ENCODE measurements at regions not wholly inside any gene's neighbourhood (a gene's known extent, or its start where the extent isn't known, plus 50 kb on each side); places are given as distances from the start of the nearest gene placed in this dataset.

DNA sequence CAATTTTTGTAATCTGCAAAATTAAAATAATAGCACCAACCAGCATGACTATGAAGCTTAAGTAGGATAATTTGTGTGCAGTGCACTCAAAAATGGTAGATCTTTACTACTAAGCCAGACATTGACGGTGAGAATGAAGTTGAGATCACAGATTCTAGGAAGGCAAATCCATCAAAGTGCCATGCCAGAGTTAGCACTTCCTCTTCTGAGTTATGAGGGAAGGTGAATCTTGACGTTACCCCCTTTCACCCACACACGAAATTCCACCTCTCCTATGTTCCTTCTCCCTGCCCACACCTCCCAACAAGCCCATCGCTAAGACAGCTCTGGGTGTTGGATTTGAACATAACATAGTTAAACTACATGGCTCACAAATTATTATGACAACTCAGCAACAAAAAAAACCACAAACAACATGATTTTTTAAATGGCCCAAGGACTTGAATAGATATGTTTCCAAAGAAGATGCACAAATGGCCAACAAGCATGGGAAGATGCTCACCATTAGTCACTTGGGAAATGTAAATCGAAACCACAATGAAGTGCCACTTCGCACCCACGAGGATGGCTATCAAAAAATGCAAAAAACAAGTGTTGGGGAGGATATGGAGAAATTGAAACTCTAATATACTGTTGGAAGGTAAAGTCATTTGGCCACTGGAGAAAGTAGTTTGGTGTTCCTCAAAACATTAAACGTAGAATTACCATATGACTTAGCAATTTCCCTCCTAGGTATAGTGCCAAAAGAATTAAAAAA is 119.3 kb upstream of the RAP1B start:
- TF ChIP-seq SIN3A (IDR thresholded peaks at IDR 0.05; ENCODE audit: borderline replicate concordance, low read depth, low read length) (no peak), RAD21 (IDR thresholded peaks at IDR 0.05; ENCODE audit: low read length) (no peak), FOXM1 (IDR thresholded peaks at IDR 0.05; ENCODE audit: low read depth) (no peak), RXRA (IDR thresholded peaks at IDR 0.05; ENCODE audit: borderline replicate concordance, low read depth) (no peak), SMC3 (IDR thresholded peaks at IDR 0.05; ENCODE audit: low read depth, low read length) (no peak)
- TF ChIP-seq, protein P1, sequence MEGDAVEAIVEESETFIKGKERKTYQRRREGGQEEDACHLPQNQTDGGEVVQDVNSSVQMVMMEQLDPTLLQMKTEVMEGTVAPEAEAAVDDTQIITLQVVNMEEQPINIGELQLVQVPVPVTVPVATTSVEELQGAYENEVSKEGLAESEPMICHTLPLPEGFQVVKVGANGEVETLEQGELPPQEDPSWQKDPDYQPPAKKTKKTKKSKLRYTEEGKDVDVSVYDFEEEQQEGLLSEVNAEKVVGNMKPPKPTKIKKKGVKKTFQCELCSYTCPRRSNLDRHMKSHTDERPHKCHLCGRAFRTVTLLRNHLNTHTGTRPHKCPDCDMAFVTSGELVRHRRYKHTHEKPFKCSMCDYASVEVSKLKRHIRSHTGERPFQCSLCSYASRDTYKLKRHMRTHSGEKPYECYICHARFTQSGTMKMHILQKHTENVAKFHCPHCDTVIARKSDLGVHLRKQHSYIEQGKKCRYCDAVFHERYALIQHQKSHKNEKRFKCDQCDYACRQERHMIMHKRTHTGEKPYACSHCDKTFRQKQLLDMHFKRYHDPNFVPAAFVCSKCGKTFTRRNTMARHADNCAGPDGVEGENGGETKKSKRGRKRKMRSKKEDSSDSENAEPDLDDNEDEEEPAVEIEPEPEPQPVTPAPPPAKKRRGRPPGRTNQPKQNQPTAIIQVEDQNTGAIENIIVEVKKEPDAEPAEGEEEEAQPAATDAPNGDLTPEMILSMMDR (IDR thresholded peaks at IDR 0.05): no peak
- TF ChIP-seq, protein P2, sequence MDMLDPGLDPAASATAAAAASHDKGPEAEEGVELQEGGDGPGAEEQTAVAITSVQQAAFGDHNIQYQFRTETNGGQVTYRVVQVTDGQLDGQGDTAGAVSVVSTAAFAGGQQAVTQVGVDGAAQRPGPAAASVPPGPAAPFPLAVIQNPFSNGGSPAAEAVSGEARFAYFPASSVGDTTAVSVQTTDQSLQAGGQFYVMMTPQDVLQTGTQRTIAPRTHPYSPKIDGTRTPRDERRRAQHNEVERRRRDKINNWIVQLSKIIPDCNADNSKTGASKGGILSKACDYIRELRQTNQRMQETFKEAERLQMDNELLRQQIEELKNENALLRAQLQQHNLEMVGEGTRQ (IDR thresholded peaks at IDR 0.05; ENCODE audit: borderline replicate concordance, low read depth, low read length): no peak
- TF ChIP-seq, protein P3, sequence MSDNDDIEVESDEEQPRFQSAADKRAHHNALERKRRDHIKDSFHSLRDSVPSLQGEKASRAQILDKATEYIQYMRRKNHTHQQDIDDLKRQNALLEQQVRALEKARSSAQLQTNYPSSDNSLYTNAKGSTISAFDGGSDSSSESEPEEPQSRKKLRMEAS (IDR thresholded peaks at IDR 0.05; ENCODE audit: low read depth): no peak
